GM12892 (cell line): ENCODE measurements at regions not wholly inside any gene's neighbourhood (a gene's known extent, or its start where the extent isn't known, plus 50 kb on each side); places are given as distances from the start of the nearest gene placed in this dataset.
"Not testable (repeated sequence)": the region's sequence is repeated elsewhere in the genome, so short reads cannot be mapped to it uniquely, and the experiment has no call there.

Experiments used
- DNase-seq: peaks from one replicate; pipeline ENCODE4 v3.0.0; 2011; ENCODE audit not compliant: insufficient read length
- FAIRE-seq: peaks from 2 replicates; lab custom pipeline; 2011; peaks lifted over from hg19 to GRCh38; lab: Jason Lieb, UNC
- POLR2A ChIP-seq: IDR thresholded peaks from 2 replicates; pipeline ENCODE4 v1.6.1; 2011; ENCODE audit warnings: low read depth, low read length, control low read depth
- POLR2AphosphoS5 ChIP-seq: IDR thresholded peaks from 2 replicates; pipeline ENCODE4 v1.6.1; 2011; ENCODE audit warnings: low read depth, low read length, control low read depth
- TAF1 ChIP-seq: IDR thresholded peaks from 2 replicates; pipeline ENCODE4 v1.6.1; 2011; ENCODE audit warnings: low read depth, mild to moderate bottlenecking, control low read depth, low read length, borderline replicate concordance

GRCh38 chr17:43345515-43345914, 53.3 kb upstream of the ARL4D start:
- not testable (repeated sequence) for DNase-seq, FAIRE-seq

- FAIRE-seq: no peak
Measured at GRCh38 chr17:43344685-43345084, 54.1 kb upstream of the ARL4D start.

GRCh38 chr17:43342589-43342890, 56.3 kb upstream of the ARL4D start:
- no peak for TF ChIP-seq POLR2AphosphoS5
- TF ChIP-seq TAF1: no peak
- TF ChIP-seq POLR2A: no peak
- no peak for FAIRE-seq
- DNase-seq: no peak

More at GRCh38 chr17:43344685-43345084, 54.1 kb upstream of the ARL4D start:
- TF ChIP-seq POLR2A (no peak), POLR2AphosphoS5 (no peak), TAF1 (no peak)
- no peak for DNase-seq

DNA sequence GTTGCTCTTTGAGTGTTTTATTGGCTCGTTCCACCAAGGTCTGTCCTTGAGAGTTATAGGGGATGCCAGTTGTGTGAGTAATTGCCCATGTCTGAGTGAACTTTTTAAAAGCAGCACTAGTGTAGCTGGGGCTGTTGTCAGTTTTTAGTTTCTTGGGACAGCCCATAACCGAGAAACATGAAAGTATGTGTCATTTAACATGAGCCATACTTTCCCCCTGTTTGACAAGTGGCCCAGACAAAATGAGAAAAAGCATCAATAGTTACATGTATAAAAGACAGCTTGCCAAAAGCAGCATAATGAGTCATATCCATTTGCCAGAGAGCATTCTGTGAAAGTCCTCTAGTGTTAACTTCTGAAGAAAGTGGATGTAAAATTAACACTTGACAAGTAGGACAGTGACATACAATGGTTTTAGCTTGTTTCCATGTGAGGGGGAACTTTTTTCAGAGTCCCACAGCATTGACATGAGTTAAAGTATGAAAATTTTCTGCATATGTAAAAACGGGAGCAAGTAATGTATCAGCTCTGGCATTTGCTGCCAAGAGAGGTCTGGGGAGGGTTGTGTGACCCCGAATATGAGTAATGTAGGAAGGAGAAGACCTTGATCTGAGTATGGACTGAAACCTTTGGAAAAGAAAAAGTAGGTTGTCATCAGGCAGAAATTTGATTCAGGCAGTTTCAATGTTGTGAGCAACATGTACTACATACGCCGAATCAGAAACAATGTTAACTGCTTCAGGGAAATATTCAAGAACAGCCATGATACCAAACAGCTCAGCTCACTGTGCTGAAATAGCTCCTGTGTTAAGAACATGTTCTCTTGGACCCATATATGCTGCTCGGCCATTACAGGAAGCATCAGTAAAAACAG, 56.8 kb upstream of the ARL4D start:
- no peak for DNase-seq
- no peak for FAIRE-seq
- TF ChIP-seq POLR2A (no peak), POLR2AphosphoS5 (no peak), TAF1 (no peak)

GRCh38 chr17:43338886-43339516, 59.8 kb upstream of the ARL4D start:
- no peak for DNase-seq
- FAIRE-seq: no peak
- no peak for TF ChIP-seq POLR2AphosphoS5
- no peak for TF ChIP-seq POLR2A
- no peak for TF ChIP-seq TAF1

- FAIRE-seq: no peak
- TF ChIP-seq TAF1: no peak
- no peak for TF ChIP-seq POLR2A
- TF ChIP-seq POLR2AphosphoS5: no peak
Measured at GRCh38 chr17:43337684-43338428, 60.9 kb upstream of the ARL4D start.

DNA sequence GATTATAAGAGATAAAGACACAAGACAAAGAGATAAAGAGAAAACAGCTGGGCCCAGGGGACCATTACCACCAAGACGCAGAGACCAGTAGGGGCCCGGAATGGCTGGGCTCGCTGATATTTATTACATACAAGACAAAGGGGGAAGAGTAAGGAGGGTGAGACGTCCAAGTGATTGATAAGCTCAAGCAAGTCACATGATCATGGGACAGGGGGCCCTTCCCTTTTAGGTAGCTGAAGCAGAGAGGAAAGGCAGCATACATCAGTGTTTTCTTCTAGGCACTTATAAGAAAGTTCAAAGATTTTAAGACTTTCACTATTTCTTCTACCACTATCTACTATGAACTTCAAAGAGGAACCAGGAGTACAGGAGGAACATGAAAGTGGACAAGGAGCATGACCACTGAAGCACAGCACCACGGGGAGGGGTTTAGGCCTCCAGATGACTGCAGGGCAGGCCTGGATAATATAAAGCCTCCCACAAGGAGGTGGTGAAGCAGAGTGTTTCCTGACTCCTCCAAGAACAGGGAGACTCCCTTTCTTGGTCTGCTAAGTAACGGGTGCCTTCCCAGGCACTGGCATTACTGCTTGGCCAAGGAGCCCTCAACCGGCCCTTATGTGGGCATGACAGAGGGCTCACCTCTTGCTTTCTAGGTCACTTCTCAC, 63.9 kb upstream of the ARL4D start:
- FAIRE-seq: no peak
- DNase-seq: no peak
- no peak for TF ChIP-seq POLR2AphosphoS5
- TF ChIP-seq TAF1: no peak
- no peak for TF ChIP-seq POLR2A

More at GRCh38 chr17:43337684-43338428, 60.9 kb upstream of the ARL4D start:
- DNase-seq: no peak

DNA sequence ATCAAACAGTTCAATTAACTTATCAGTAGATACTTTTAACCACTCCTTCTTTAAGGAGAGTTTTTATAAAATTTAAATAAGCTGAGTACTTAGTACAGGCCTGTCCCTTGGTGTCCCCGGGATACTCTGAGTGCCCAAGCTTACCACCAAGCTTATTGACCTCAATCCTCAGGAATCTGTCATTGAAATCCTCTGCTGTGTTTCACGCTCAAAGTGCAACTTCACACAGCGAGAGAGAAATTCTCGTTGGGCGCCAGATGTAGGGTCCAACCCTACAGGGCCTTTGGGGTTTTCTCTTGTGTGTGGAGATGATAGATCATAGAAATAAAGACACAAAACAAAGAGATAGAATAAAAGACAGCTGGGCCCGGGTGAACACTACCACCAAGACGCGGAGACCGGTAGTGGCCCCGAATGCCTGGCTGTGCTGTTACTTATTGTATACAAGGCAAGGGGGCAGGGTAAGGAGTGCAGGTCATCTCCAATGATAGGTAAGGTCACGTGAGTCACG, 65.3 kb upstream of the ARL4D start:
- no peak for FAIRE-seq
- no peak for TF ChIP-seq POLR2A
- no peak for TF ChIP-seq TAF1
- TF ChIP-seq POLR2AphosphoS5: no peak
- no peak for DNase-seq

DNA sequence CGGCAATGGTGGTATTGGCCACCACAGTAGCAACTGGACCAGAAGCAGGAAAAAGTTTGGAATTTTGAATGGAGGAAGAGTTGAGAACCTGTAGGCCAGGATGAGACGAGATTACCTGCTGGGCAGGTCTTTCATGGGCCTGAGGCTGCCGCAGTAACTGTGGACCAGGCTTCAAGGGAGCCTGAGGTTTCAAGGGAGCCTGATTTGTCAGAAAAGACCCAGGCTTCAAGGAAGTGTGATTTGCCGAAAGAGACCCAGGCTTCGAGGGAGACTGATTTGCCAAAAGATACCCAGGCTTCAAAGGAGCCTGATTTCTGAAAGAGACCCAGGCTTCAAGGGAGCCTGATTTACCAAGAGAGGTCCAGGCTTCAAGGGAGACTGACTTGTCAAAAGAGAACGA, 66.6 kb upstream of the ARL4D start:
- no peak for DNase-seq
- FAIRE-seq: no peak
- TF ChIP-seq POLR2A: no peak
- TF ChIP-seq TAF1: no peak
- no peak for TF ChIP-seq POLR2AphosphoS5

GRCh38 chr17:43330876-43331639, 67.7 kb upstream of the ARL4D start:
- no peak for TF ChIP-seq TAF1
- FAIRE-seq (no peak), DNase-seq (no peak)

DNA sequence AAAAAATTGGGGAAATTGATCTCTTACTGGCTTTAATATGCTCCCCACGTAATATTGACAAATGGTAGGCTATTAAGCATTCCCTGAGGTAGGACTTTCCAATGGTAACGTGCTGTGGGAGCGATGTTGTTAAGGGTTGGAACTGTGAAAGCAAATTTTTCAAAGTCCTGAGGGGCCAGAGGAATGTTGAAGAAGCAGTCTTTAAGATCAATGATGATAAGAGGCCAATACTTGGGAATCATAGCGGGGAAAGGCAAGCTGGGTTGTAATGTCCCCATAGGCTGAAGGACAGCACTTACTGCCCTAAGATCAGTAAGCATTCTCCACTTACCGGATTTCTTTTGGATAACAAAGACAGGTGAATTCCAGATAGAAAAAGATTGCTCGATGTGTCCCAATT, 69.6 kb upstream of the ARL4D start:
- TF ChIP-seq TAF1: no peak
- no peak for TF ChIP-seq POLR2AphosphoS5
- no peak for TF ChIP-seq POLR2A
- DNase-seq (no peak), FAIRE-seq (no peak)
